NCI-H2196 (cell line): ENCODE measurements at regions not wholly inside any gene's neighbourhood (a gene's known extent, or its start where the extent isn't known, plus 50 kb on each side); places are given as distances from the start of the nearest gene placed in this dataset.
A peak's percentile ranks its signal among the peaks of the same experiment; 100 is the strongest.

Experiments
- DNase-seq: peaks from one replicate; lab custom pipeline; 2025; ENCODE audit not compliant: unreplicated experiment; lab: John Stamatoyannopoulos, UW

DNA sequence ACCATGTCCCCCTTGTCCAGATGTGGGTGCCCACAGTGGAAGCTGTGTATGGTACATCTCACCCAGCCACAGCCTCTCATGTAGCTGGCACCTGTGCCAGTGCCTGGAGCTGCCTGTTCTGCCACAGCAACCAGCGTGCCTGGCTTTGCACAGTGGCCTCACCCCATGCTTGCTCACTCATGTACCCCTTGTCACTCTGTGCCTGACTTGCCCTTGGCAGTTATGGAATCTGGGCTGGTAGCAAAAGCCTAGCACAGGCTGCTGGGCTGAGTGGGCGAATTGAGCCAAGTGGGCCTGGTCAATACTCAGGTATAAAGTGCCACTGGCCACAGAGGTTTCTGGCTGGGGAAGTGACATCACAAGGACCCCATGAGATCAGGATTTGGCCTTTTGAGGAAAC is 264.2 kb downstream of the INSC start:
- DNase-seq = no peak

DNA sequence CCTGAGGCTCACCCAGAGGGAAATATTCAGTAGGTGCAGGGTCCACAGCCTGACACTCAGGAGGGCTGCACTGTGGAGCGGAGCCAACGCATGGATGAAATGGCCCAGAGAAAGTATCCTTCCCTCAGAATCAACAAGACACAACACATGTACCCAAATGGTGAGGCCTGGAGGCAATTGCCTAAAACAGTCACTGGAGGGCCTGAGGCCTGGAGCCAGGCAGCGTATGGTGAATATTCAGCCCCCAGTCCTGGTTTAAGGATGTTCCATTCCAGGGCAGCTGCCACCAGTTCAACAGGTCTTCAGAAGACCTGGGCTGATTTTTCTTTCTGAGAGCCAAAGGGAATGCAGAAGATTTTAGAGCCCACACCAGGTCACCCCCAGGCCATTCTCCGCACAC is 264.8 kb downstream of the INSC start:
- no peak for DNase-seq

DNA sequence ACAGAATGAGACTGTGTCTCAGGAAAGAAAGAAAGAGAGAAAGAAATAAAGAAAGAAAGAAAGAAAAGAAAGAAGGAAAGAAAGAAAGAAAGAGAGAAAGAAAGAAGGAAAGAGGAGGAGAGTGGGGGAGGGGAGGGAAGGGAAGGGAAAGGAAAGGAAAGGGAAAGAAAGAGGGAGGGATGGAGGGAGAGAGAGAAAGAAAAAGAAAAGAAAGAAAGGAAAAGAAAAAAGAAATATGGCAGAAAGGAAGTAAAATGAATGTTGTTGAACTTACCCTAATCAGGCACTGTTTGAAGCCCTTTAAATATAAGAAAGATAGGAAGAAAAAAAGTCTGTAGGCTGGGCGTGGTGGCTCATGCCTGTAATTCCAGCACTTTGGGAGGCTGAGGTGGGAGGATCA is 276.1 kb downstream of the INSC start:
- no peak for DNase-seq

DNA sequence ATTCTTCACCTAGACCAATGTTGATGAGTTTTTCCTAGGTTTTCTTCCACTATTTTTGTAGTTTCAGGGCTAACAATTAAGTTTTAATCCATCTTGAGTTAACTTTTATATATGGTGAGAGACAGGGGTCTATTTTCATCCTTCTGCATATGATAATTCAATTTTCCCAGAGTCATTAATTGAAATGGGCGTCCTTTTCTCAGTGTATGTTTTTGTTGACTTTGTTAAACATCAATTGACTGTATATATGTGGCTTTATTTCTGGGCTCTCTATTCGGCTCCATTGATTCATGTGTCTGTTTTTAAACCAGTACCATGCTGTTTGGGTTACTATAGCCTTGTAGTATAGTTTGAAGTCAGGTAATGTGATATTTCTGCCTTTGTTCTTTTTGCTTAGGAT is 282.1 kb downstream of the INSC start:
- DNase-seq = no peak

DNA sequence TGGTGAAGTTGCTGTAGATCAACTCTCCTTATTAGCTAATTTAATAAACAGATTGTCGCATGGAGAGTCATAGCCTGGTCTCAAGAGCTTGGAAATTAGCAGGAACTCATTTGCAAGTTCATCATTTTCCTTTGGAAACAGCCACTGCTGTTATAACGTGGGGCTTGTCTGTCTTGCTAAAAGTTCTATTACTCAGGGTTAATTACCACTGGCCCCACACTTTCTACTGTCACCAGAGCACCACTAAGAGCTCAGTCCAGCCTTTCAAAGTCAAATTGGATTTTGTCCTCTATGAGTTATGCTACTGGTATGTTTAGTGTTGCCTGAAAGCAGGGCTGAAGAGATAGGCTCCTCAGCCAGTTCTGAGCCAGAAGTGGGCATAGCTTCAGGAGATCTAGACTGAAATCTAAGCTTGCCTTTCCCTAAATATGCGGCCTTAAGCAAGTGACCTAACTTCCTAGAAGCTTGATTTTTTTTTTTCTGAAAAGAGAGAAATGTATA is 292.2 kb downstream of the INSC start:
- DNase-seq = no peak

DNA sequence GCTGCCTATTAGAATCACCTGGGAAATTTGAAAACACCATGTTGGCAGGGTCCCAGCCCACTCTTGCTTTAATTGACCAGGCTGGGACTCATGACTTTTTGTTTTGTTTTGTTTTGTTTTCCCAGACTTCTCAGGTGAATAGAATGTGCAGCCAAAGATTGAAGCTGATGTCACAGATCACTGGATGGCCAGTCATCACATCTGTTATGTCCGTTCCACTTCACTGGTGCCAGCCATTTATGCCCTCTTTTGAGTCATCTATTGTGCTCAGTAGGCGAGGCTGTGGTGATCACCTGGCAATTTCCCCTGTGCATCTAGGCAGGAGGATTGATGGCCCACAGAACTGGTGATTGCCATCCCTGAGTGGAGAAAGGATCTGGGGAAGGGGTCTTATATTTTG is 297.3 kb downstream of the INSC start:
- peak; percentile 4 for DNase-seq

DNA sequence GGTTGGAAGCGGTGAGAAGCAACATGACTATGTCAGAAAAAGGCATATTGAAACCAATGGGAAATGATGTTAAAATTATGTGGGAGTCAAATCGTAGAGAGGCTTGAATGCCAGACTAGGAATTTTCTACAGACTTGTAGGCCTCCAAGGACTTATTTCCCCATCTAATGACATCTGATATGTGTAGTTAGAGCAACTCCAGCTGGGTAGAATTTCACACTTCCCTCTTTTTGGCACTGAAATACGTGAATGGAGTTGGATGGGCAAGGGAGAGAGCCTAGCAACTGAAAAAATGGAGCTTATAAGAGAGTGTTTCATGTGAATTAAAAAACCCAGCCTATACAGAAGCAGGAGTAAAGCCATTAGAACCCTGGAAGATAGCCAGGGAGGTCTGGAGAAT is 304.2 kb downstream of the INSC start:
- no peak for DNase-seq

DNA sequence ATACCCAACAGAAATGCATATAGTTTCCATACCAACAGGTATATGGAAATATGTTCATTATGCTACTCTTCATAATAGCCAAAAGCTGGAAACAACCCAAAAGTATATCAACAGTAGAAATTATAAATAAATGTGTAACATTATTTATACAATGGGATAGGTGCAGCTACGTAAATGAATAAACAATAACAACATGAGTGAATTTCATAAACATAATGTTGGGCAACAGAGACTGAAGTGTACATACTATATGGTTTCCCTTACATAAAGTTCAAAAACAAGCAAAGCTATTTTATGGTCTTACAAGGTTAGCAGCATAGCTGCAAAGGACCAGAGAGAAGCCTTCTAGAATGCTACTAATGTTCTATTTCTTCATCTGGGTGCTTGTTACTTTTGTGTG is 305.0 kb downstream of the INSC start:
- no peak for DNase-seq

DNA sequence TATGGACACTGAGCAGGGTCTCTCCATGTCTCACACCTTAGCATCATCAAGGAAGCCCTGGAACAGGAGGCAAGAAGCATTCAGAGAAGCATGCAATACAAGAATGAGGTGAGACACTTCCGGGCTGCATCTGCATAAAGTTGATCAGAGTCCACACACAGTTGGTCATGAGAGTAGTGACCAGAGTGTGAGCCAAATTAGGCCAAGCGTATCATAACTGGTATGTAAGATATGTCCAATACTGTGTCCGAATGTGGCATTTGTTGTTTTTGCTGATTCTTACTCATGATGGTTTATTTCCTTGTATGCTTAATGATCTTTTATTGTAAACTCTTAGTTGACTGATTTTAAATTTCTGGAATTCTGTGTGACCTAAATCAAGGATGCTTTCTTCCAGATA is 315.7 kb downstream of the INSC start:
- DNase-seq = no peak

DNA sequence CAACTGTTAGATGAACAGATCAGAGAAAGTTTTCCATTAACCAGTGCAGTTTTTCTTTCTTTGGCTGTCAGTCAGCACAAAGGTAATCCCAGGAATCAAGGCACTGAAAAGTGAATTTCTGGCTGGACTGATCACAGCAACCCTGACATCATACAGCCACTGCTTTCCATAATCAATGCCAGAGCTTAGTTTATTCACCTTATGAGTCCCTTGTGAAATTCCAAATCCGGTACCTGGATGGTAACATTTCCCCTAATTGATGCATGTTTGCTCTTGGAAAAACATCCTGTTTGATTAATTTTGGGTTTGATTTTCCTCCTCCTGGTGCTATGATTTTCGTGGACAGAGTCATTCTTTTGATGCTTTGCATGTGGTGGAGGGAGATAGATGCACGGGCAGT is 319.8 kb downstream of the INSC start:
- DNase-seq = no peak

DNA sequence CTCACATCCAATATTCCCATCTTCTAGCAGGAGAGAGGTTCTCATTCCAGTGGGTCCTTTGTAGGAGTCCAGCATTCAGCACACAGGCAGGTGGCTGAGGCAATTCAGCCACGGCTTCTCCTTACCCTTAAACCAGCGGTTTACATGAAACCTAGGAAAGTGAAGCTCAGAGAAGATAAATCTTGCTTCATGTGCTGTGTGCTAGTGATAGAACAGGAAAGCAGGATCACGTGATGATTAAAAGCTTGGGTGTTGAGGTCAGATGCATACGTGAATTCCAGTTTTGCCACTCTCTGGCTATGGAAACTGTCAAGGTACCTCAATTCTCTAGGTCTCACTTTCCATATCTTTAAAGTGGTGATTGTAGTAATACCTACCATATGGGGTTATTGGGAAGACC is 331.6 kb downstream of the INSC start:
- DNase-seq = no peak

DNA sequence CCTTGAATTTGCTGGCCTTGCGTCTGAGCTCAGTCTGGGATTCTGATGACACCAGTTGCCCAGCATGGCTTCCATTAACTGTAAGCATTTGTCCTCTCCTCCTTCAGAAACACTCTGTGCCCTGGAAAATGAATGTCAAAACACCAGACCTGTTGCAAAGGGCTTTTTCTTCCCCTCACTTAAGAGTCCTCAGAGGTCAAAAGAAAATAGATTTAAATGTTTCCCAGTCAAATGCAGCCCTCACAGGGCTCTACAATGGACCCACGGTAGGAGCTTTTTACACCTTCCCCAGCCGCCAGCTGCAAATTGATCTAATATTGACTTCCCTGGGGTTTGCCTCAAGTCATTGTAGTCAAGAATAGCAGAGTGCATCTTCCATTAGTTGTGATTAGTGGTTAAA is 332.2 kb downstream of the INSC start:
- DNase-seq = no peak

DNA sequence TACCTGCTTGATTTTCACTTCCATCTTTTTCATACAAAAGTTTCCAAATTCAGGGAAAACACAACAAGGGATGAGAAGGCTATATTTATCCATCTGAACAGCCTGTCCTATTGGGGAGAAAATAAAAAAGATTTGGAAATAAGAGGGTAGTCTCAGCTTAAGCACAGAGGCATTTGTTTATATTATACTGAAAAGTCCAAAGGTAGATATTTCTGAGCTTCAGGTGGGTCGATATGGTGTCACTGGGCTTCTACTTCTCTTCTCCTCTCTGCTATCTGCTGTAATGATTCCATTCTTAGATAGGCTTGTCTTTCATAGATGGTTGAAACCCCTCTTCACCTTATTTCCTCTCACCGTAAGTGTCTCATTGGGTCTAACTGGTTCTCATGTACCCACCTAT is 337.0 kb downstream of the INSC start:
- no peak for DNase-seq

DNA sequence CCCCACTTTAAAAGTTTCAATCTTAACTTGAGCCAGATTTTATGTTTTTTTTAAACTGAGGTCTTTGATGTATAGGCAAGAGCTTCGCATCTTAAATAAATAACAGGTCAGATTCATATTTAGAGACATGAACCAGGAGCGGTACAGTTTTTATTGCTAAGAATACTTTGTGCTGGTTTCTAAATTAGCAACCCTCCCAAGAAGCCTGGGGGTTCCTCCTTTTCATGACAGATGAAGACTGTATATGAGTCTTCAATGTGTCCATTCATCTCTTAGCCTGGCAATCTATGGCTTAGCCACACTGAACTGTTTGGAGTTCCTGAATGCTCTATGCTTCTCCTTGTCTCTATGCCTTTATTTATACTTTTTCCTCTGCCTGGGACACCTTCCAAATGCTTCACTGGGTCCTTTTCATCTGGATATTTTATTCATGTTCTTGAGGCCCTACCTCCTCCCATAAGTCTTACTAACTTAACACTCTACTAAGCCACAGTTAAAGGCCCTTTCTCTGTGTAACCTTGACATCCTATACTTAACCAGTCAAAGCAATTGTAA is 338.6 kb downstream of the INSC start:
- DNase-seq = no peak

DNA sequence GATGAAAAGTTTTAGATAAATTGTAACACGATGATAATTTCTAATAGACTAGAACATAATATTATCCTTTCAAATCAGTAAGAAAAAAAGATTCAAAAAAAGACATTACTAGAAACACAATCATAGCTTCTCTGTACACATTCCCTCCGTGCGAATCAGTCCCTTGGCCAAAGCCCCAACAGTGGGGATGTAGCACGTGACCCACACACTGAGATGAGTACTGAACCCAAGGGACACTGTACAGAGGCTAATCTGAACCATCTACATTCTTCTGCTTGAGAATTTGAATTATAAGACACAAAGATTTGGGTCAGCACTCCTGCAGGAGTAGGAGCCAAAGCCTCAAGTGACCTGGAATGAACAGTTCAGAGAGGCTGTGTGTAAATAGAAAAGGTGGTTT is 353.7 kb downstream of the INSC start:
- no peak for DNase-seq

DNA sequence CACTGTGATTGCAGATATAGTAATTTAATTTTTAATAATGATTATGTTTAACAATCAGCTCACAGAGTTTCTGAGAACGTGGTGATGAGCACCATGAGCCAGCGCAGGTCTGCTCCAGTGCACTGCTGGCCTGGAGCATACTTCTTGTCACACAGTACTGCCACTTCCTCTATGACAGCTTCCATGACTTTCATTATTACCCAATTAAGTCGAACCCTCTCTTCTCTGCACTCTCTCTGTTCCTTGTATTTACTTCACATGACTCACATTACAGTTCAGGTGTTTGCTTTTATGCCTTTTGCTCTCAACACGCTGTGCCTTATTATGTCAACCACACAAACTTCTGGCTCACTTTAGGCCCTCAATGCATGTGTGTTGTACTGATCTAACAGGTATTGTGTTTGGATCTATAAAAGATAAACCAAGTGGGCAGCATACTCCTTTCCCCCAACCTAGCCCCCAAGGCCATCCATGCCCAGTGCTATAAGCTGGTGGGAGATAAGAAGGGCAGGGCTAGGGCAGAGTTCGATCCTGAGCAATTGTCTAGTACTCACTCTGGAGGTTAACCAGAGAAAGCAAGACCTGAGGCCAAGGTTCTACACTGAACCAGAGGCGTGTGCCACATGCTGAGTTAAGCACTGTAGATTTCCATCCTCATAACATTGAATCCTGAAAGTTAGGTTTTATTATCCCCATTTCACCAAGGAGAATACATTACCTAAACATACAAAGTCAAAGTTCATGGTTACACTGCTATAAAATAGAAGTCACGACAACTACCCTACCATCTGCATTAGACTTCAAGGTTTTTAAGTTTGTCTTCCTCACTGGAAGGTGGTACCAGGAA is 356.5 kb downstream of the INSC start:
- DNase-seq = no peak

DNA sequence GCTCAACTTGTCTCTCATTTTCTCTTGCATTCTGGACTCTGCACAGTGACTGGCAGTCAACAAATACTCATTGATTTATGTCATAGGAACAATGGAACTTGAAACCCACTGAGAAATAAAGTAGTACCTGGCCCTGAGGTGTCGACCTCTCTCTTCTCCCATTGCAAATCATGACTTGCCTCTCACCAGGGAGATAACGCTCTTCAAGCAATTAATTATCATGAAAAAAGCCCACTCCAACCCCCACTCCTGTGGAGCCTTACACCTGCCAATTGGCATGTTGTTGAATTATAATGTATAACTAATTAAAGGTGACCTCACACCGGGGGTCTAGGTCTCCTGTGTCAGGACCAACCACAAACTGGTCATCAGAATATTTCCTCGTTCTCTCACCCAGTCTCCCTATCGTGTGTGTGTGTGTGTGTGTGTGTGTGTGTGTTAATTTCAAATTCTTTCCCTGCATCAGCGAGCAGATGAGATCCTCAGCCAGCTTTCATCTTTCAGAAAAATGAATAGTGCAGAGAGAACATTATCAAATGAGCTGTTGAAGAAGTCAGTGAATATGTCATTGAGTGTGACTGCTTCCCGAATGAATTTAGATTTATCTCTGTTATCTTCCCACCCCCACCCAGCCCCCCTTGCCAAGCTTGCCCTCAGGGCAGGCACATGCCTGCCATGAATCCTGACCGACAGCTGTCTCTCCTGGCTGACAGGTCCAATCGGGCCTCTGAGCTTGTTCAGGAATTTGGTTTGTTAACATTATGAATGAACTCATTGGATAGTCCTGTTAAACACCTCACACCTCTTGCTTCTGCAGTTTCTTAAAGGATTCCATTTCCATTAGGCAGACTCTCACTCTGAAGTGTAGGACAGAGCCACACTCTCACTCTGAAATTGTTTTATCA is 357.4 kb downstream of the INSC start:
- DNase-seq = no peak

DNA sequence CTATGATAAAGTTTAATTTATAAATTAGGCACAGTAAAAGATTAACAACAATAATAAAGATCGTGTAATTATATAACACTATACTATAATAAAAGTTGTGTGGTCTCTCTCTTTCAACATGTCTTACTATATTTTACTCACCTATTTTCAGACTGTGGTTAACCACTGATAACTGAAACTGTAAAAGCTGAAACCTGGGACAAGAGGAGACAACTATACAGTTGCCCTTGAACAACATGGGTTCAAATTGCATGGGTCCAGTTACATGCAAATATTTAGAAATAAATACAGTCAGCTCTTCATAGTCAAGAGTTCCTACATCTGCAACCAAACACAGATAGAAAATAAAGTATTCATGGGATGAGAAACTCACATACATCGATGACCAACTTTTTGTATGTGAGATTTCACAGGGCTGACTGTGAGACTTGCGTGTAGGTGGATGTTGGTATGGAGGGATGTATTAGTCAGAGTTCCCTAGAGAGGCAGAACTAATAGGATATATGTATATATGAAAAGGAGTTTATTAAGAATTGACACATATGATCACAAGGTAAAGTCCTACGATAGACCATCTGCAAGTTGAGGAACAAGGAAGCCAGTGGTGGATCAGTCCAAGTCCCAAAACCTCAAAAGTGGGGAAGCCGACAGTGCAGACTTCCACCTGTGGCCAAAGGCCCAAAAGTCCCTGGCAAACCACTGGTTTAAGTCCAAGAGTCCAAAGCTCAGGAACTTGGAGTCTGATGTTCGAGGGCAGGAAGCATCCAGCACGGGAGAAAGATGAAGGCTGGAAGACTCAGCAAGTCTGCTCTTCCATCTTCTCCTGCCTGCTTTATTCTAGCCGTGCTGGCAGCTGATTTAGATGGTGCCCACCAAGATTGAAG is 359.5 kb downstream of the INSC start:
- DNase-seq = no peak

DNA sequence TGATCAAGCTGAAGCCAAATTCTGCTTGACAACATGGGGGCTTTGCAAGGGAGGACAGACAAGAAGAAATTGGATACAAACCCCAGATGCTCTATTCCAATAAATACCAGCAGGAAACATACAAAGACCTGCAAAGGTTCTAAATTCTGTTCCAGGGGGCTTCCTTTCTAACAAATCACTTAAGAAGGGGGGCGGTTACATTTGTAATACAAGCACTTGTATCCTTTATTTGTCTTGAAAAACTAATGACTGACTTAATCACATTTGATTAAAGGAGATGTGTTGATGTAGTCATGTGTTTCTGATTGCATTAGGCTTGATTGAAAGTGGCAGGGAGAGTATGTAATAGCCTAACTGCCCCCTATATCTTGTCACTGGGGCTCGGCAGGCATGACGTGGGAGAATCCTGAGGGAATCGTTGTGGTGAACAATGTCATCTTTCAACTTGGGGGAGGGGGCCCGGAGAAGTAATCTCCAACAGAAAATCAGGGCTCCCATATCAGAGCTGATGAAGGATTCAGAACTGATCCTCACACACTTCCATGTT is 361.7 kb downstream of the INSC start:
- DNase-seq = no peak

DNA sequence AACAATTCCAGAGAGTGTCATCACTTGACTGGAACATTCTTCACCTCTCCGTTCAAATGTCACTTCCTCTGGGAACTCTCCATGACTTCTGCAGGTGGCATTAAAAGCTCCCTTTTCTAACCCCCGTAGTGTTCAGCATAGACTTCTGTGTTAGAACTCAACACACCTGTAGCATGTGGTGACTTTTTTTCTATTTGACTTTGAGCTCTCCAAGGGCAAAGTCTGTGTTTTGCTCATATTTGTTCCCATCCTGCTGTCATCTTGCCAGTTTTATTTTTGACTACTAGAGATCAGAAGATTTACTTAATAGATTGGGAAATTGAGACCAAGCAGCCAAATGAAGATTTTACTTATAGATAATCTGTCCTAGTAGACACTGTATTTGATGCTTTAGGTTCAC is 367.1 kb downstream of the INSC start:
- DNase-seq = no peak

DNA sequence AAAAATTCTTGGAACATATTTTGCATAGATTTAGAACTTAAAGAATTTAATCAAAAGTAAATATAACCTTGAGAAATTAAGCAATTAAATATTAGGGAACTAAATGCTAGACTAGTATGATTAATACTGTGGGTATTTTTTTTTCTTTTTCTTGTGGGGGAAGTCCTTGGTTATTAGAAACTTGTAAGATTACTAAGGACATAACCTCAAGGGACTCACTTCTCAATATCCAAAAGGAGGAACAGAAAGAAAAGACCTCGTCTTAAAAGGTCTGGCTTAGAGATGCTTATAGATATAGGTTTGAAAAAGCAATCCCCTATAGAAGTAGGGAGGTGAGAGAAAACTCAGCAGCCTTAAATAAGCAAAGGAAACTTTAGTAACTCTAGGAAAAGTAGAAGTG is 368.5 kb downstream of the INSC start:
- no peak for DNase-seq
